HUES48 (cell line): ENCODE measurements at regions not wholly inside any gene's neighbourhood (a gene's known extent, or its start where the extent isn't known, plus 50 kb on each side); places are given as distances from the start of the nearest gene placed in this dataset.
A peak's percentile ranks its signal among the peaks of the same experiment; 100 is the strongest.

Experiments
- H3K27ac ChIP-seq: one replicate; pipeline ENCODE4 v1.7.0; 2013; ENCODE audit warnings: low read depth, low read length, inconsistent platforms
- H3K27me3 ChIP-seq: 2 replicates; pipeline ENCODE4 v1.6.1; 2013; ENCODE audit warnings: mild to moderate bottlenecking, low read length; ENCODE audit not compliant: control insufficient read depth, insufficient read depth
- H3K36me3 ChIP-seq: 2 replicates; pipeline ENCODE4 v1.6.1; 2013; ENCODE audit warnings: low read length; ENCODE audit not compliant: control insufficient read depth, insufficient read depth
- H3K4me1 ChIP-seq: 2 replicates; pipeline ENCODE4 v1.6.1; 2013; ENCODE audit warnings: mild to moderate bottlenecking, low read length; ENCODE audit not compliant: control insufficient read depth, insufficient read depth
- H3K4me3 ChIP-seq: 2 replicates; pipeline ENCODE4 v1.5.1; 2013; ENCODE audit warnings: mild to moderate bottlenecking, low read depth, low read length
- H3K9ac ChIP-seq: 2 replicates; pipeline ENCODE4 v1.6.1; 2013; ENCODE audit warnings: mild to moderate bottlenecking, low read depth, low read length, moderate library complexity
- H3K9me3 ChIP-seq: 2 replicates; pipeline ENCODE4 v1.6.1; 2013; ENCODE audit warnings: low read length; ENCODE audit not compliant: control insufficient read depth, insufficient read depth

- Histone ChIP-seq H3K4me3 (no peak overlapping the region), H3K36me3 (no peaks in the 10 kb centered on the region), H3K9me3 (no peaks in the 10 kb centered on the region), H3K27ac (no peak overlapping the region), H3K9ac (no peak overlapping the region), H3K4me1 (no peaks in the 10 kb centered on the region), H3K27me3 (no peaks in the 10 kb centered on the region)
Observed at GRCh38 chr13:106373304-106373988, 162.0 kb downstream of the EFNB2 start.

GRCh38 chr13:106372199-106373155, 163.0 kb downstream of the EFNB2 start:
- Histone ChIP-seq H3K9ac (no peak overlapping the region), H3K36me3 (no peaks in the 10 kb centered on the region), H3K4me1 (no peaks in the 10 kb centered on the region), H3K9me3 (no peaks in the 10 kb centered on the region), H3K27me3 (no peaks in the 10 kb centered on the region), H3K4me3 (no peak overlapping the region), H3K27ac (no peak overlapping the region)

- H3K9ac ChIP-seq = no peak overlapping the region
- no peak overlapping the region for H3K4me3 ChIP-seq
Observed at GRCh38 chr13:106371024-106371423, 164.4 kb downstream of the EFNB2 start.

GRCh38 chr13:106369858-106370257, 165.6 kb downstream of the EFNB2 start:
- no peaks in the 10 kb centered on the region for H3K4me1 ChIP-seq
- H3K9me3 ChIP-seq = no peaks in the 10 kb centered on the region
- no peaks in the 10 kb centered on the region for H3K27me3 ChIP-seq
- H3K27ac ChIP-seq = no peak overlapping the region
- H3K4me3 ChIP-seq = no peak overlapping the region
- no peaks in the 10 kb centered on the region for H3K36me3 ChIP-seq
- no peak overlapping the region for H3K9ac ChIP-seq

More at GRCh38 chr13:106371024-106371423, 164.4 kb downstream of the EFNB2 start:
- H3K4me1 ChIP-seq = no peaks in the 10 kb centered on the region
- H3K27ac ChIP-seq = no peak overlapping the region
- H3K36me3 ChIP-seq = no peaks in the 10 kb centered on the region
- H3K9me3 ChIP-seq = no peaks in the 10 kb centered on the region
- H3K27me3 ChIP-seq = no peaks in the 10 kb centered on the region

GRCh38 chr13:106369091-106369490, 166.4 kb downstream of the EFNB2 start:
- Histone ChIP-seq H3K4me3 (no peak overlapping the region), H3K9ac (no peak overlapping the region), H3K27ac (peak overlapping the region; percentile 40), H3K4me1 (no peaks in the 10 kb centered on the region), H3K9me3 (no peaks in the 10 kb centered on the region), H3K36me3 (no peaks in the 10 kb centered on the region), H3K27me3 (no peaks in the 10 kb centered on the region)

- Histone ChIP-seq H3K9me3 (no peaks in the 10 kb centered on the region), H3K4me3 (no peak overlapping the region), H3K27ac (no peak overlapping the region), H3K9ac (no peak overlapping the region), H3K4me1 (no peaks in the 10 kb centered on the region), H3K27me3 (no peaks in the 10 kb centered on the region), H3K36me3 (no peaks in the 10 kb centered on the region)
Observed at GRCh38 chr13:106367361-106367971, 168.0 kb downstream of the EFNB2 start.

GRCh38 chr13:106362707-106363106, 172.8 kb downstream of the EFNB2 start:
- H3K9me3 ChIP-seq = no peaks in the 10 kb centered on the region
- H3K36me3 ChIP-seq = no peaks in the 10 kb centered on the region
- H3K4me1 ChIP-seq = no peaks in the 10 kb centered on the region
- H3K4me3 ChIP-seq = no peak overlapping the region
- H3K27ac ChIP-seq = no peak overlapping the region
- H3K9ac ChIP-seq = no peak overlapping the region
- no peaks in the 10 kb centered on the region for H3K27me3 ChIP-seq

- H3K27me3 ChIP-seq = no peaks in the 10 kb centered on the region
- H3K27ac ChIP-seq = no peak overlapping the region
- H3K9me3 ChIP-seq = no peaks in the 10 kb centered on the region
- H3K4me3 ChIP-seq = no peak overlapping the region
- H3K4me1 ChIP-seq = no peaks in the 10 kb centered on the region
- no peaks in the 10 kb centered on the region for H3K36me3 ChIP-seq
- H3K9ac ChIP-seq = no peak overlapping the region
Observed at GRCh38 chr13:106361621-106362020, 173.8 kb downstream of the EFNB2 start.

- Histone ChIP-seq H3K36me3 (no peaks in the 10 kb centered on the region), H3K4me3 (no peak overlapping the region), H3K27ac (peak overlapping the region; percentile 51), H3K9ac (no peak overlapping the region), H3K4me1 (0 out of 2 replicates have a peak, but pooled peaks cover 3% of the 10 kb centered on the region), H3K9me3 (no peaks in the 10 kb centered on the region), H3K27me3 (no peaks in the 10 kb centered on the region)
Observed at GRCh38 chr13:106357198-106357597, 178.3 kb downstream of the EFNB2 start.

GRCh38 chr13:106355866-106356265, 179.6 kb downstream of the EFNB2 start:
- no peak overlapping the region for H3K27ac ChIP-seq
- H3K4me3 ChIP-seq = no peak overlapping the region
- H3K9ac ChIP-seq = no peak overlapping the region
- H3K36me3 ChIP-seq = no peaks in the 10 kb centered on the region
- H3K4me1 ChIP-seq = peaks cover 11% of the 10 kb centered on the region; the same call in 1 of the 2 replicates
- no peaks in the 10 kb centered on the region for H3K27me3 ChIP-seq
- H3K9me3 ChIP-seq = no peaks in the 10 kb centered on the region

- Histone ChIP-seq H3K27me3 (peaks cover 7% of the 10 kb centered on the region), H3K9ac (no peak overlapping the region), H3K4me3 (no peak overlapping the region), H3K4me1 (peaks cover 20% of the 10 kb centered on the region), H3K36me3 (no peaks in the 10 kb centered on the region), H3K27ac (no peak overlapping the region), H3K9me3 (no peaks in the 10 kb centered on the region)
Observed at GRCh38 chr13:106354961-106355360, 180.5 kb downstream of the EFNB2 start.
